CD4-positive, alpha-beta T cell (primary cell): ENCODE measurements at regions not wholly inside any gene's neighbourhood (a gene's known extent, or its start where the extent isn't known, plus 50 kb on each side); places are given as distances from the start of the nearest gene placed in this dataset.

ENCODE experiments used
- ATAC-seq: fragments of 200-7000 bp; cut with Tn5 transposase; one replicate; pipeline ENCODE4 v1.10.0; 2022; ENCODE audit warnings: mild to moderate bottlenecking; ENCODE audit not compliant: poor library complexity
- CTCF ChIA-PET: fragments of 350-600 bp; sonication (Branson Sonifier 250); formaldehyde crosslinking; loops from one replicate; lab custom pipeline; 2021; ENCODE audit warnings: antibody characterized with exemption, inconsistent platforms; lab: Charles Lee
- POLR2A ChIA-PET: fragments of 350-600 bp; sonication (Branson Sonifier 250); formaldehyde crosslinking; loops from one replicate; lab custom pipeline; 2021; ENCODE audit warnings: antibody characterized with exemption, inconsistent platforms; lab: Charles Lee
- DNase-seq, 14 experiments: peaks; one replicate each; pipeline ENCODE4 v3.0.0-alpha.2; 2013 to 2020; ENCODE audit warnings: mixed read lengths in 2 of 14
- H3K27ac ChIP-seq, 2 donors: one replicate each; pipeline versions ENCODE4 v1.5.1 to v1.7.0; 2013; ENCODE audit warnings: low read length in 2 of 2, low read depth in 1 of 2, mild to moderate bottlenecking in 1 of 2
- H3K27me3 ChIP-seq, 2 experiments: 1 replicate in 1 of 2; 2 replicates in 1 of 2; pipeline versions ENCODE4 v1.6.1 to v1.7.0; 2013; ENCODE audit warnings: low read length in 2 of 2, control low read depth in 1 of 2, mild to moderate bottlenecking in 1 of 2, moderate library complexity in 1 of 2; ENCODE audit not compliant: insufficient read depth in 2 of 2, control insufficient read depth in 1 of 2
- H3K36me3 ChIP-seq: one replicate; pipeline ENCODE4 v1.6.1; 2013; ENCODE audit warnings: low read length, control low read depth; ENCODE audit not compliant: insufficient read depth
- H3K4me1 ChIP-seq: one replicate; pipeline ENCODE4 v1.6.1; 2013; ENCODE audit warnings: low read length, control low read depth; ENCODE audit not compliant: insufficient read depth
- H3K4me3 ChIP-seq: one replicate; pipeline ENCODE4 v1.5.1; 2013; ENCODE audit warnings: mild to moderate bottlenecking, low read length, moderate library complexity
- H3K9me3 ChIP-seq, 2 experiments: 1 replicate in 1 of 2; 2 replicates in 1 of 2; pipeline versions ENCODE4 v1.6.1 to v1.7.0; 2013; ENCODE audit warnings: low read length in 2 of 2, mild to moderate bottlenecking in 2 of 2, control low read depth in 1 of 2, moderate library complexity in 1 of 2; ENCODE audit not compliant: control insufficient read depth in 1 of 2, insufficient read depth in 1 of 2
- H3K27ac Mint-ChIP-seq: one replicate; pipeline ENCODE4 v1.8.0; 2020; ENCODE audit warnings: mixed read lengths
- H3K27me3 Mint-ChIP-seq: one replicate; pipeline ENCODE4 v1.8.0; 2021; ENCODE audit warnings: mixed read lengths
- H3K36me3 Mint-ChIP-seq: one replicate; pipeline ENCODE4 v1.8.0; 2021; ENCODE audit warnings: low read depth, mixed read lengths
- H3K4me1 Mint-ChIP-seq: one replicate; pipeline ENCODE4 v1.8.0; 2021; ENCODE audit warnings: low read depth, mixed read lengths
- H3K4me3 Mint-ChIP-seq: one replicate; pipeline ENCODE4 v1.8.0; 2020; ENCODE audit warnings: mild to moderate bottlenecking, mixed read lengths
- H3K9me3 Mint-ChIP-seq: one replicate; pipeline ENCODE4 v1.8.0; 2020; ENCODE audit warnings: mixed read lengths
- intact Hi-C, 2 experiments: fragments of 100-400 bp; cut with DNase I in 1 of 2; cut with micrococcal nuclease in 1 of 2; formaldehyde crosslinking; loops; one replicate each; pipeline versions ENCODE4 v1.15.1 to v1.9.0; 2023 to 2025; cut with DNase I, micrococcal nuclease
- TF ChIP-seq, protein P1 (sequence below): fragments of 200-600 bp; IDR thresholded peaks from one replicate; pipeline ENCODE4 v1.8.0; 2022; ENCODE audit warnings: antibody characterized with exemption, mild to moderate bottlenecking

DNA sequence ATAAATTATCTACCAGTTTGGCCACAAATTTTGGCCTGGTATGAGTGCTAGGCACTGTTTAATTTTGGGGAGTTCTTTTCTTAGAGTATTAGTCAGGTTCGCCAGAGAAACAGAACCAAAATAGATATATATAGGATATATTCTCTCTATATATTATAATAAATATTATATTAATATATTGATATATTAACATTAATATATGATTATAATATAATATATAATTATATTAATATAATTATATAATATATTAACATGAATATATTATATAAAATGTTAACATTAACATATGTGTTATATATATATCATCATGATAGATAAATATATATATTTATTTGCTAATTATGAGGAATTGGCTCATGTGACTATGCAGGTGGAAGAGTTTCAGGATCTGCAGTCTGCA, 137.8 kb upstream of the CHRNA7 start:
- H3K9me3 ChIP-seq = peaks cover 0 to 3% of the 10 kb centered on the region in 2 experiments
- peaks cover 2% of the 10 kb centered on the region for H3K9me3 Mint-ChIP-seq

DNA sequence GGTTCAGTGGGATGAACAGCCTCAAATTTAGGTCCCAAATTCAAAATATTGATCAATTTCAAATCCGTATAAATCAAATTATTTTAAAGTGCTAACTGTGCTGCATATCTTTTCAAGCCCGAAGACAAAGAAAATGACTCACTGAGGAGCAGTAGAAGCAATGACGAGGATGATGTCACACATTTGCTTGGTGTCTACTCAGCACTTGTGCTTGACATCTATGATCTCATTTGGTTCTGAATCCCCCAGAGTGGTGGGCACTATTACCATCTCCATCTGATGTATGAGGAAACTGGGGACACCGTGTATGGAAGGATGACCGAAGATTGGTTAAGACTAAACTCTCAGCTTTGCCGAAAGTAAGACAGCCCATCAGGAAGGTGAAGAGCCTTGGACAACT, 136.5 kb upstream of the CHRNA7 start:
- POLR2A ChIA-PET = no interaction called here
- peaks cover 33% of the 10 kb centered on the region for H3K27me3 Mint-ChIP-seq

More for the DNA sequence above, 137.8 kb upstream of the CHRNA7 start:
- Mint-ChIP-seq H3K4me1 (no peaks in the 10 kb centered on the region), H3K27me3 (peaks cover 46% of the 10 kb centered on the region), H3K27ac (no peak overlapping the region), H3K36me3 (no peaks in the 10 kb centered on the region), H3K4me3 (no peak overlapping the region)
- Histone ChIP-seq H3K27ac (no peak overlapping the region), H3K4me3 (no peak overlapping the region), H3K36me3 (no peaks in the 10 kb centered on the region), H3K27me3 (peaks cover 0 to 21% of the 10 kb centered on the region in 2 experiments), H3K4me1 (no peaks in the 10 kb centered on the region)
- no peak for DNase-seq
- no peak for ATAC-seq
- POLR2A ChIA-PET = no interaction called here
- intact Hi-C loops = no loop called here
- TF ChIP-seq, protein P1, sequence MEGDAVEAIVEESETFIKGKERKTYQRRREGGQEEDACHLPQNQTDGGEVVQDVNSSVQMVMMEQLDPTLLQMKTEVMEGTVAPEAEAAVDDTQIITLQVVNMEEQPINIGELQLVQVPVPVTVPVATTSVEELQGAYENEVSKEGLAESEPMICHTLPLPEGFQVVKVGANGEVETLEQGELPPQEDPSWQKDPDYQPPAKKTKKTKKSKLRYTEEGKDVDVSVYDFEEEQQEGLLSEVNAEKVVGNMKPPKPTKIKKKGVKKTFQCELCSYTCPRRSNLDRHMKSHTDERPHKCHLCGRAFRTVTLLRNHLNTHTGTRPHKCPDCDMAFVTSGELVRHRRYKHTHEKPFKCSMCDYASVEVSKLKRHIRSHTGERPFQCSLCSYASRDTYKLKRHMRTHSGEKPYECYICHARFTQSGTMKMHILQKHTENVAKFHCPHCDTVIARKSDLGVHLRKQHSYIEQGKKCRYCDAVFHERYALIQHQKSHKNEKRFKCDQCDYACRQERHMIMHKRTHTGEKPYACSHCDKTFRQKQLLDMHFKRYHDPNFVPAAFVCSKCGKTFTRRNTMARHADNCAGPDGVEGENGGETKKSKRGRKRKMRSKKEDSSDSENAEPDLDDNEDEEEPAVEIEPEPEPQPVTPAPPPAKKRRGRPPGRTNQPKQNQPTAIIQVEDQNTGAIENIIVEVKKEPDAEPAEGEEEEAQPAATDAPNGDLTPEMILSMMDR = no peak
- CTCF ChIA-PET = no interaction called here

GRCh38 chr15:31897746-31898145, 132.6 kb upstream of the CHRNA7 start:
- intact Hi-C loops = no loop called here
- no peak overlapping the region for H3K27ac Mint-ChIP-seq
- H3K4me1 Mint-ChIP-seq = no peaks in the 10 kb centered on the region
- Histone ChIP-seq H3K36me3 (no peaks in the 10 kb centered on the region), H3K27me3 (peaks cover 0 to 3% of the 10 kb centered on the region in 2 experiments), H3K27ac (no peak overlapping the region), H3K4me1 (no peaks in the 10 kb centered on the region), H3K9me3 (peaks cover 3 to 4% of the 10 kb centered on the region in 2 experiments), H3K4me3 (no peak overlapping the region)
- CTCF ChIA-PET = no interaction called here
- POLR2A ChIA-PET = no interaction called here
- no peak overlapping the region for H3K4me3 Mint-ChIP-seq
- TF ChIP-seq, protein P1 = no peak
- DNase-seq (no peak), ATAC-seq (no peak)
- no peaks in the 10 kb centered on the region for H3K36me3 Mint-ChIP-seq
- peaks cover 28% of the 10 kb centered on the region for H3K27me3 Mint-ChIP-seq
- H3K9me3 Mint-ChIP-seq = peaks cover 5% of the 10 kb centered on the region

More for the DNA sequence above, 136.5 kb upstream of the CHRNA7 start:
- H3K4me1 Mint-ChIP-seq = no peaks in the 10 kb centered on the region
- TF ChIP-seq, protein P1 = no peak
- Histone ChIP-seq H3K4me1 (no peaks in the 10 kb centered on the region), H3K9me3 (peaks cover 3 to 4% of the 10 kb centered on the region in 2 experiments), H3K27me3 (peaks cover 0 to 13% of the 10 kb centered on the region in 2 experiments), H3K36me3 (no peaks in the 10 kb centered on the region), H3K27ac (no peak overlapping the region), H3K4me3 (no peak overlapping the region)
- DNase-seq (no peak), ATAC-seq (no peak)
- peaks cover 5% of the 10 kb centered on the region for H3K9me3 Mint-ChIP-seq
- H3K27ac Mint-ChIP-seq = no peak overlapping the region
- H3K36me3 Mint-ChIP-seq = no peaks in the 10 kb centered on the region
- H3K4me3 Mint-ChIP-seq = no peak overlapping the region
- intact Hi-C loops = no loop called here
- CTCF ChIA-PET = no interaction called here
